Heart left ventricle (tissue), 13 donors: ENCODE measurements at regions not wholly inside any gene's neighbourhood (a gene's known extent, or its start where the extent isn't known, plus 50 kb on each side); places are given as distances from the start of the nearest gene placed in this dataset.

Experiments used
- POLR2A ChIP-seq, 2 donors: fragments of 450-650 bp; IDR thresholded peaks; one replicate each; pipeline ENCODE4 v1.6.1; 2017; ENCODE audit warnings: antibody characterized with exemption in 2 of 2, mild to moderate bottlenecking in 2 of 2, moderate library complexity in 2 of 2
- TF ChIP-seq, protein P1 (sequence below), 12 donors: fragments of 200-600 bp; sonication (generic) in 4 of 12; IDR thresholded peaks; one replicate each; pipeline versions ENCODE4 v1.5.0 to v1.8.0; 2018 to 2022; ENCODE audit warnings: antibody characterized with exemption in 12 of 12, mild to moderate bottlenecking in 5 of 12
- donor health status: ischemic (EF 13 %, LVEDD 7.1; RV severe dilation, severe dysfunction).
- donor health status: DM: no; HTN: yes; CAD: no.
- donor health status: DM: no; HTN: no; CAD: no.
- donor health status: ischemic (EF 25% LVEDD 6.9; RV normal size, moderate dysfunction).
- donor health status: ischemic (EF 25% LVEDD 5.7; RV mildly dilated, moderate dysfunction).
- donor health status: ischemic (EF 35%, LVEDD 5.7; RV mildly dilated, moderate dysfunction).
- donor health status: nonischemic (EF 11% LVEDD 7.7; RV severe dilation, severe dysfunction).
- donor health status: DM: yes; HTN: yes; CAD: no.
- donor health status: PGD.
- donor health status: ischemic (EF 29% LVEDD 5.4; RV normal size, mild dysfunction).
- donor health status: nonischemic (EF 23%, LVEDD 6.1; RV moderate dilation, normal function).

DNA sequence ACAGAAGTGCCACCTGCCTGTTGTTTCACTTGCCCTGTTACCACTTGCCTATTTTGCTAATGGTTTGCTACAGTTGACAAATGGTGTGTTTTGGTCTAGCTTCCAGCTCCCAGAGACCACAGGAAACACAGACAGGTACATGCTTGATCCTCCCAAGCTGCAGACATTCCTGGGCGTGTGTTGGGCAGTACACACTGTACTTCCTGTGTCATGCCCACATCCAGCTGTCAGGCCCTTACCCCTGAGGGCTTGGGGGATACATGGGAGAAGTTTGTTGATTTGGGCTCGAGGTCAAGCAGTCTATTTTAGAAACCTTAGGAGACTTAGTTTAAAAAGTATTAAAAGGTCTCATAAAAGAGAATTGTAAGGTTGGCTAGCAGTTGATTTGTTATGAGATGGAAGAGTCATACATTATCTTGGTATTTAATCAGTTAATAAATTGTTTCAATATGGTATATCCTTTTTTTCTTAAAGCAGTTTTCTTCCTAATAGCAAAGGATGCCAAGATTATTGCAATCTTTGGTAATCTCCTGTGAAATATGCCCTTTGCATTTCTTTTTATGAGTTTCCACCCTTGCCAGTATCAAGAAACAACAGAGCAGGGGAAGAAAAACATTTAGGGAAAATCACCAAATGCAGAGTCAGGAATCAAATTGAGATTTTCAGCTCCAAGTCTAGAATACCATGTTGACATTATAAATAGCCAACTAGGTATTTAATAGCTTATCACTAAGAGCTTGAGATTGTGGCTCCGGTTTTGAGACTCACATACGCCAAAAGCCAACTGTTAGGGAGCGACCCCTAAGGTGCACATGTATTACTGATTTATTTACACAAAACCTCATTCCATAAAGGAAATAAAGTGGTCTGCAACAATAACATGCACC is 52.3 kb upstream of the CD180 start:
- TF ChIP-seq POLR2A (IDR thresholded peaks at IDR 0.05), result no peak
- TF ChIP-seq, protein P1, sequence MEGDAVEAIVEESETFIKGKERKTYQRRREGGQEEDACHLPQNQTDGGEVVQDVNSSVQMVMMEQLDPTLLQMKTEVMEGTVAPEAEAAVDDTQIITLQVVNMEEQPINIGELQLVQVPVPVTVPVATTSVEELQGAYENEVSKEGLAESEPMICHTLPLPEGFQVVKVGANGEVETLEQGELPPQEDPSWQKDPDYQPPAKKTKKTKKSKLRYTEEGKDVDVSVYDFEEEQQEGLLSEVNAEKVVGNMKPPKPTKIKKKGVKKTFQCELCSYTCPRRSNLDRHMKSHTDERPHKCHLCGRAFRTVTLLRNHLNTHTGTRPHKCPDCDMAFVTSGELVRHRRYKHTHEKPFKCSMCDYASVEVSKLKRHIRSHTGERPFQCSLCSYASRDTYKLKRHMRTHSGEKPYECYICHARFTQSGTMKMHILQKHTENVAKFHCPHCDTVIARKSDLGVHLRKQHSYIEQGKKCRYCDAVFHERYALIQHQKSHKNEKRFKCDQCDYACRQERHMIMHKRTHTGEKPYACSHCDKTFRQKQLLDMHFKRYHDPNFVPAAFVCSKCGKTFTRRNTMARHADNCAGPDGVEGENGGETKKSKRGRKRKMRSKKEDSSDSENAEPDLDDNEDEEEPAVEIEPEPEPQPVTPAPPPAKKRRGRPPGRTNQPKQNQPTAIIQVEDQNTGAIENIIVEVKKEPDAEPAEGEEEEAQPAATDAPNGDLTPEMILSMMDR (IDR thresholded peaks at IDR 0.05), result no peak
